Endothelial cell of umbilical vein (primary cell): ENCODE measurements at regions not wholly inside any gene's neighbourhood (a gene's known extent, or its start where the extent isn't known, plus 50 kb on each side); places are given as distances from the start of the nearest gene placed in this dataset.

Experiments used
- BruUV-seq: library from RNA; stranded (reverse); fragments of 400-500 nt; replicated peaks from 2 replicates; lab custom pipeline; 2021; lab: Mats Ljungman, UMichigan
- CTCF ChIA-PET: fragments of 300-600, 350-600 bp; sonication (Branson Sonifier 250); formaldehyde crosslinking; loops from one replicate; lab custom pipeline; 2021; ENCODE audit warnings: antibody characterized with exemption, inconsistent platforms; lab: Charles Lee
- POLR2A ChIA-PET: fragments of 300-600, 350-600 bp; sonication (Branson Sonifier 250); formaldehyde crosslinking; loops from one replicate; lab custom pipeline; 2021; ENCODE audit warnings: antibody characterized with exemption, inconsistent platforms; lab: Charles Lee
- DNase-seq: peaks from one replicate; pipeline ENCODE4 v3.0.0-alpha.2; 2011; ENCODE audit warnings: low read depth, low spot score
- FAIRE-seq: peaks from 2 replicates; lab custom pipeline; 2011; peaks lifted over from hg19 to GRCh38; lab: Jason Lieb, UNC
- H2AFZ ChIP-seq: 2 replicates; pipeline ENCODE4 v1.6.0; 2012; ENCODE audit warnings: low read depth, low read length, control low read depth, inconsistent platforms
- H3K27ac ChIP-seq: 2 replicates; pipeline ENCODE4 v1.5.1; 2011; ENCODE audit warnings: low read depth, mild to moderate bottlenecking, control low read depth, low read length, moderate library complexity; ENCODE audit not compliant: insufficient read depth
- H3K27me3 ChIP-seq, 2 experiments: 2 replicates each; pipeline versions ENCODE4 v1.6.0 to v1.6.1; 2011; ENCODE audit warnings: low read length in 2 of 2, mixed read lengths in 1 of 2; ENCODE audit not compliant: control insufficient read depth in 2 of 2, insufficient read depth in 2 of 2
- H3K36me3 ChIP-seq, 2 experiments: 2 replicates in 1 of 2; 3 replicates in 1 of 2; pipeline ENCODE4 v1.5.1; 2011; ENCODE audit warnings: low read length in 2 of 2, mild to moderate bottlenecking in 1 of 2, moderate library complexity in 1 of 2; ENCODE audit not compliant: control insufficient read depth in 2 of 2, insufficient read depth in 2 of 2; ENCODE audit errors: extremely low read depth in 1 of 2
- H3K4me1 ChIP-seq: 3 replicates; pipeline ENCODE4 v1.5.1; 2011; ENCODE audit warnings: mild to moderate bottlenecking, low read length; ENCODE audit not compliant: control insufficient read depth, insufficient read depth; ENCODE audit errors: extremely low read depth
- H3K4me2 ChIP-seq: 2 replicates; pipeline ENCODE4 v1.6.1; 2011; ENCODE audit warnings: low read length, control low read depth, mixed read lengths; ENCODE audit not compliant: insufficient read depth
- H3K4me3 ChIP-seq, 3 experiments: fragments of 200-600 bp in 1 of 3; sonication (generic), shearing (Covaris generic) in 1 of 3; replicated peaks in 1 of 3; 2 replicates each; pipeline ENCODE4 v1.5.1; 2011 to 2016; ENCODE audit warnings: control low read depth in 3 of 3, low read length in 3 of 3, mild to moderate bottlenecking in 2 of 3, inconsistent platforms in 1 of 3, low read depth in 1 of 3, moderate library complexity in 1 of 3; ENCODE audit not compliant: insufficient read depth in 1 of 3
- H3K79me2 ChIP-seq: 2 replicates; pipeline ENCODE4 v1.6.0; 2012; ENCODE audit warnings: low read length, inconsistent platforms; ENCODE audit not compliant: control insufficient read depth, insufficient read depth
- H3K9ac ChIP-seq: replicated peaks from 2 replicates; pipeline ENCODE3; 2011; ENCODE audit warnings: low read length, control low read depth; ENCODE audit not compliant: insufficient read depth; ENCODE audit errors: extremely low read depth
- H3K9me1 ChIP-seq: replicated peaks from 3 replicates; pipeline ENCODE4 v1.6.0; 2011; ENCODE audit warnings: mild to moderate bottlenecking, low read length; ENCODE audit not compliant: control insufficient read depth, insufficient read depth; ENCODE audit errors: extremely low read depth
- H3K9me3 ChIP-seq: replicated peaks from 2 replicates; pipeline ENCODE4 v1.5.1; 2012; ENCODE audit warnings: low read length, inconsistent platforms; ENCODE audit not compliant: control insufficient read depth, insufficient read depth
- H4K20me1 ChIP-seq: replicated peaks from 2 replicates; pipeline ENCODE3; 2011; ENCODE audit warnings: mild to moderate bottlenecking, low read length; ENCODE audit not compliant: control insufficient read depth, insufficient read depth; ENCODE audit errors: extremely low read depth
- EZH2 ChIP-seq: IDR thresholded peaks from 2 replicates; pipeline ENCODE4 v1.6.1; 2012; ENCODE audit warnings: borderline replicate concordance, low read depth, mild to moderate bottlenecking, moderate library complexity, low read length, inconsistent platforms; ENCODE audit not compliant: severe bottlenecking
- FOS ChIP-seq: IDR thresholded peaks from 2 replicates; pipeline ENCODE4 v1.6.1; 2011; ENCODE audit warnings: mild to moderate bottlenecking, low read length, moderate library complexity, borderline replicate concordance; ENCODE audit not compliant: insufficient read depth
- GATA2 ChIP-seq: IDR thresholded peaks from 2 replicates; pipeline ENCODE4 v1.7.0; 2011; ENCODE audit warnings: low read depth, mild to moderate bottlenecking, moderate library complexity, mixed read lengths, low read length; ENCODE audit not compliant: insufficient read length, insufficient read depth
- JUN ChIP-seq: IDR thresholded peaks from 2 replicates; pipeline ENCODE4 v1.6.1; 2011; ENCODE audit warnings: borderline replicate concordance, low read depth; ENCODE audit not compliant: insufficient read length, insufficient read depth
- MYC ChIP-seq: IDR thresholded peaks from one replicate; pipeline ENCODE4 v1.6.1; 2011; ENCODE audit warnings: mild to moderate bottlenecking, low read depth, low read length
- POLR2A ChIP-seq: IDR thresholded peaks from 2 replicates; pipeline ENCODE4 v1.6.1; 2012; ENCODE audit warnings: low read depth, mild to moderate bottlenecking, control low read depth, low read length
- POLR2AphosphoS5 ChIP-seq: IDR thresholded peaks from 2 replicates; pipeline ENCODE4 v1.6.1; 2012; ENCODE audit warnings: low read depth, mild to moderate bottlenecking, control low read depth, low read length, moderate library complexity; ENCODE audit not compliant: insufficient read depth
- dilution Hi-C: fragments of 300-500 bp; cut with MboI; formaldehyde crosslinking; loops from one replicate; pipeline ENCODE4 v1.15.0; 2019; ENCODE audit warnings: low sequenced_read_pairs; ENCODE audit not compliant: extremely low pct_ligation_motif_present
- intact Hi-C: fragments of 100-400 bp; cut with micrococcal nuclease; formaldehyde crosslinking; loops from one replicate; pipeline ENCODE4 v1.10.0; 2022
- TF ChIP-seq, protein P1 (sequence below), 2 donors: IDR thresholded peaks; 1 replicate in 1 of 2; 2 replicates in 1 of 2; pipeline ENCODE4 v1.5.1; 2011; ENCODE audit warnings: low read length in 2 of 2, mild to moderate bottlenecking in 2 of 2, moderate library complexity in 2 of 2, control low read depth in 1 of 2, inconsistent platforms in 1 of 2, low read depth in 1 of 2; ENCODE audit not compliant: insufficient read depth in 1 of 2; ENCODE audit errors: extremely low read depth in 1 of 2
- TF ChIP-seq, protein P2 (sequence below): IDR thresholded peaks from 2 replicates; pipeline ENCODE4 v1.6.1; 2011; ENCODE audit not compliant: insufficient read depth, insufficient read length

DNA sequence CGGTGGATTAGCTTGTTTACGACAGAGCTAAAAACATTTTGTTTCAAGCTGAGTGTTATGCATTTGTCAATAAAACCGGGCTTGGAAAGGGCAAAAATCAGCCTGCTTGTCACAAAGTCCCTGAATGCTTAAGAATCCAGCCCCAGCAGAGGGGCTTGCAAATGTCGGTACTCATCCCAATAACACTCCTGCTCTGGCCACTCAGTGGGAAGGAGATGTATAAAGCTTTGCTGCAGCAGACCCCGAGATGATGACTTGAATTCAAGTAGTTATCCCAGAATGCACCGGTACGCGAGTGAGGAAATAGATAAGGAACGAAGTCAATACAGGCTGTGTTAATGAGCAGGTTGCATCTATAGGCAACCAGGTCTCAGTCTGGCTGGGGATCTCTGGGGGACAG lies 662.3 kb downstream of the CCSER2 start:
- Histone ChIP-seq H3K27me3 (no peaks in the 10 kb centered on the region), H3K79me2 (no peaks in the 10 kb centered on the region), H3K4me2 (no peak overlapping the region), H3K9me1 (no peaks in the 10 kb centered on the region), H3K36me3 (no peaks in the 10 kb centered on the region), H4K20me1 (no peaks in the 10 kb centered on the region), H3K4me3 (no peak overlapping the region), H2AFZ (no peak overlapping the region), H3K4me1 (no peaks in the 10 kb centered on the region), H3K9ac (no peak overlapping the region), H3K27ac (no peak overlapping the region), H3K9me3 (no peaks in the 10 kb centered on the region)
- FAIRE-seq = no peak
- intact Hi-C loops = no loop called here
- ChIA-PET POLR2A (no interaction called here), CTCF (no interaction called here)
- no peak for DNase-seq
- BruUV-seq = no TSS peak
- TF ChIP-seq POLR2AphosphoS5 (no peak), FOS (no peak), EZH2 (no peak), MYC (no peak)
- TF ChIP-seq, protein P1, sequence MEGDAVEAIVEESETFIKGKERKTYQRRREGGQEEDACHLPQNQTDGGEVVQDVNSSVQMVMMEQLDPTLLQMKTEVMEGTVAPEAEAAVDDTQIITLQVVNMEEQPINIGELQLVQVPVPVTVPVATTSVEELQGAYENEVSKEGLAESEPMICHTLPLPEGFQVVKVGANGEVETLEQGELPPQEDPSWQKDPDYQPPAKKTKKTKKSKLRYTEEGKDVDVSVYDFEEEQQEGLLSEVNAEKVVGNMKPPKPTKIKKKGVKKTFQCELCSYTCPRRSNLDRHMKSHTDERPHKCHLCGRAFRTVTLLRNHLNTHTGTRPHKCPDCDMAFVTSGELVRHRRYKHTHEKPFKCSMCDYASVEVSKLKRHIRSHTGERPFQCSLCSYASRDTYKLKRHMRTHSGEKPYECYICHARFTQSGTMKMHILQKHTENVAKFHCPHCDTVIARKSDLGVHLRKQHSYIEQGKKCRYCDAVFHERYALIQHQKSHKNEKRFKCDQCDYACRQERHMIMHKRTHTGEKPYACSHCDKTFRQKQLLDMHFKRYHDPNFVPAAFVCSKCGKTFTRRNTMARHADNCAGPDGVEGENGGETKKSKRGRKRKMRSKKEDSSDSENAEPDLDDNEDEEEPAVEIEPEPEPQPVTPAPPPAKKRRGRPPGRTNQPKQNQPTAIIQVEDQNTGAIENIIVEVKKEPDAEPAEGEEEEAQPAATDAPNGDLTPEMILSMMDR (IDR thresholded peaks at IDR 0.05; ENCODE audit: extremely low read depth in 1 of 2, insufficient read depth in 1 of 2, low read depth in 1 of 2, low read length in 2 of 2) = no peak
- TF ChIP-seq, protein P2, sequence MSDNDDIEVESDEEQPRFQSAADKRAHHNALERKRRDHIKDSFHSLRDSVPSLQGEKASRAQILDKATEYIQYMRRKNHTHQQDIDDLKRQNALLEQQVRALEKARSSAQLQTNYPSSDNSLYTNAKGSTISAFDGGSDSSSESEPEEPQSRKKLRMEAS = no peak
- dilution Hi-C loops = no loop called here

DNA sequence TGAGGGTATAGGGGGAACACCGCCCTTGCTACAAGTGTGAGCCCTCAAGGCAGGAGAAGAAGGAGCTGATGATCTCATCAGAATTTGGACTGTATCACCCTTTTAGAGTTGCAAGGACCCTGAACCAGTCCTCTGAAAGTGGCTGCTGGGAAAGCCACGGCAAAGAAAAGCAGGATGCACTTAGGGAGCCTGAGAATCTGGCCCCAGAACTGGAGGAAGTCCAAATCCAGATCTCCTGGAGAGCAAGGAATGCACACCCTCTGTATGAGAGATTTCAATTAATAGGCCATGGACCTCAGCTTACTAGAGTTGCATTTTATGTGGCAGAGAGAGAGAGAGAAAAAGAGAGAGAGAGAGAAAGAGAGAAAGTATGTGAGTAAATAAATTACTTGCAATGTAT lies 662.9 kb downstream of the CCSER2 start:
- no peak overlapping the region for H3K4me3 ChIP-seq
- H3K4me1 ChIP-seq = no peaks in the 10 kb centered on the region
- FAIRE-seq (no peak), DNase-seq (no peak)
- CTCF ChIA-PET = no interaction called here
- H3K79me2 ChIP-seq = no peaks in the 10 kb centered on the region
- intact Hi-C loops = no loop called here
- no peaks in the 10 kb centered on the region for H3K36me3 ChIP-seq
- H3K9ac ChIP-seq = no peak overlapping the region
- H3K27me3 ChIP-seq = no peaks in the 10 kb centered on the region
- H2AFZ ChIP-seq = no peak overlapping the region
- H3K9me1 ChIP-seq = no peaks in the 10 kb centered on the region
- no peak for TF ChIP-seq POLR2AphosphoS5
- TF ChIP-seq JUN = no peak
- no peak for TF ChIP-seq GATA2
- TF ChIP-seq FOS = no peak
- no peak for TF ChIP-seq MYC
- TF ChIP-seq, protein P2 = no peak
- no peak for TF ChIP-seq EZH2
- TF ChIP-seq, protein P1 (IDR thresholded peaks at IDR 0.05; ENCODE audit: extremely low read depth in 1 of 2, insufficient read depth in 1 of 2, low read depth in 1 of 2, low read length in 2 of 2) = no peak
- TF ChIP-seq POLR2A = no peak
- no peaks in the 10 kb centered on the region for H4K20me1 ChIP-seq
- POLR2A ChIA-PET = no interaction called here
- no peak overlapping the region for H3K27ac ChIP-seq
- H3K4me2 ChIP-seq = no peak overlapping the region
- no peaks in the 10 kb centered on the region for H3K9me3 ChIP-seq
- no TSS peak for BruUV-seq
- dilution Hi-C loops = no loop called here
